Osteoblast (primary cell): ENCODE measurements at regions not wholly inside any gene's neighbourhood (a gene's known extent, or its start where the extent isn't known, plus 50 kb on each side); places are given as distances from the start of the nearest gene placed in this dataset.

Source experiments
- DNase-seq: peaks from one replicate; pipeline ENCODE4 v3.0.0; 2011; ENCODE audit warnings: low spot score, mixed read lengths; ENCODE audit not compliant: insufficient read length; ENCODE audit errors: missing footprints
- H2AFZ ChIP-seq: 2 replicates; pipeline ENCODE4 v1.6.0; 2011; ENCODE audit warnings: mild to moderate bottlenecking, low read length
- H3K27ac ChIP-seq: 2 replicates; pipeline ENCODE4 v1.5.1; 2011; ENCODE audit warnings: mild to moderate bottlenecking, low read depth, low read length, moderate library complexity
- H3K27me3 ChIP-seq: 2 replicates; pipeline ENCODE4 v1.6.0; 2012; ENCODE audit warnings: mild to moderate bottlenecking, control low read depth, inconsistent platforms, low read length, moderate library complexity; ENCODE audit not compliant: insufficient read depth
- H3K36me3 ChIP-seq: 2 replicates; pipeline ENCODE4 v1.5.1; 2011; ENCODE audit warnings: mild to moderate bottlenecking, low read length, control low read depth, moderate library complexity; ENCODE audit not compliant: insufficient read depth
- H3K4me1 ChIP-seq: 2 replicates; pipeline ENCODE4 v1.5.1; 2011; ENCODE audit warnings: mild to moderate bottlenecking, low read length, control low read depth, moderate library complexity; ENCODE audit not compliant: insufficient read depth
- H3K4me2 ChIP-seq: 2 replicates; pipeline ENCODE4 v1.6.0; 2011; ENCODE audit warnings: mild to moderate bottlenecking, low read length; ENCODE audit not compliant: insufficient read depth
- H3K4me3 ChIP-seq: fragments of 200-600 bp; sonication (generic); 3 replicates; pipeline ENCODE4 v1.5.1; 2012; ENCODE audit warnings: mild to moderate bottlenecking, low read length, inconsistent platforms; ENCODE audit not compliant: insufficient read depth
- H3K79me2 ChIP-seq: 2 replicates; pipeline ENCODE4 v1.6.0; 2012; ENCODE audit warnings: mild to moderate bottlenecking, low read length, control low read depth, inconsistent platforms; ENCODE audit not compliant: insufficient read depth
- H3K9me3 ChIP-seq: 2 replicates; pipeline ENCODE4 v1.5.1; 2011; ENCODE audit warnings: low read depth, low read length, control low read depth
- H4K20me1 ChIP-seq: 2 replicates; pipeline ENCODE4 v1.6.0; 2012; ENCODE audit warnings: mild to moderate bottlenecking, low read length, control low read depth; ENCODE audit not compliant: insufficient read depth
- TF ChIP-seq, protein P1 (sequence below): IDR thresholded peaks from 2 replicates; pipeline ENCODE4 v1.5.1; 2011; ENCODE audit warnings: mild to moderate bottlenecking, low read depth, low read length, moderate library complexity; ENCODE audit errors: extremely low read depth

DNA sequence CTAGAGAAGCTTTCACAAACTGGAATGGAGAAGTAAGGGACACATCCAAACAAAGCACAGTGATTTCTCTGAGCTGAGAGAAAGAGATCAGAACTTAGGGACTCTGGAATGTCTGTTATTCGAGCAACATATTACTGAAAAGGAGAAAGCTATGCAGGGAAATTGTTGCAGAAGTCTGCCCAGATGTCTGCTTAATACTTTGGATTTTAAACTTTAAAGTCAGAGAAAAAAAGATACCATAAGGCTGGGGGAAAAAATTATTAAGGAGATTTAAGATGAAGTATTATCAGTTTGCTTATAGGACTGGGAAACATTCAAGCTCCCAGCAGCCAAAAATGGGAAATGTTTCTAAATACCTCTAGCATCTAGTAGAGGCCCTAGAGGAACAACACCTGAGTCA is 803.9 kb downstream of the TAF11L14 start:
- H3K4me2 ChIP-seq = no peak overlapping the region

DNA sequence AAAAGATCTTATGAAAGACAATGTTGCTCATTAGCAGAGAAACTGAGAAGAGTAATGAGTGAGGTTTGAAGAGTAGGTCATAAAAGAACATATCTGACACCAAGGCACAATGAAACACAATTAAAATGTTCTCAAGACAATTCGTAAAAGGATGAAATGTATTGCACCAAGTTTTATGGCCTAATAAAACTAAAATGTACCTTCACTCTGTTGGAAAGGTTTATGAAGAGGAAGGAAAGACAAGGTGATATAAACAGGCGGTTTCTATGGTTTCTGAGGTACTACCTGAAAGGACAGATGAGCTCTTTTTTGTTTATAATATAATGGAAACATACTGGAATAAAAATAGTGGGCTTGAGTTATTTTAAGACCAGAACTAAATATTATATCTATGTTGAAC is 821.3 kb downstream of the TAF11L14 start:
- no peak overlapping the region for H3K27ac ChIP-seq
- H3K79me2 ChIP-seq = no peaks in the 10 kb centered on the region
- no peak overlapping the region for H3K4me2 ChIP-seq
- H4K20me1 ChIP-seq = no peaks in the 10 kb centered on the region
- no peak for DNase-seq
- no peak overlapping the region for H3K4me3 ChIP-seq
- H3K36me3 ChIP-seq = no peaks in the 10 kb centered on the region
- H3K27me3 ChIP-seq = no peaks in the 10 kb centered on the region
- H2AFZ ChIP-seq = no peak overlapping the region
- H3K4me1 ChIP-seq = no peaks in the 10 kb centered on the region
- TF ChIP-seq, protein P1, sequence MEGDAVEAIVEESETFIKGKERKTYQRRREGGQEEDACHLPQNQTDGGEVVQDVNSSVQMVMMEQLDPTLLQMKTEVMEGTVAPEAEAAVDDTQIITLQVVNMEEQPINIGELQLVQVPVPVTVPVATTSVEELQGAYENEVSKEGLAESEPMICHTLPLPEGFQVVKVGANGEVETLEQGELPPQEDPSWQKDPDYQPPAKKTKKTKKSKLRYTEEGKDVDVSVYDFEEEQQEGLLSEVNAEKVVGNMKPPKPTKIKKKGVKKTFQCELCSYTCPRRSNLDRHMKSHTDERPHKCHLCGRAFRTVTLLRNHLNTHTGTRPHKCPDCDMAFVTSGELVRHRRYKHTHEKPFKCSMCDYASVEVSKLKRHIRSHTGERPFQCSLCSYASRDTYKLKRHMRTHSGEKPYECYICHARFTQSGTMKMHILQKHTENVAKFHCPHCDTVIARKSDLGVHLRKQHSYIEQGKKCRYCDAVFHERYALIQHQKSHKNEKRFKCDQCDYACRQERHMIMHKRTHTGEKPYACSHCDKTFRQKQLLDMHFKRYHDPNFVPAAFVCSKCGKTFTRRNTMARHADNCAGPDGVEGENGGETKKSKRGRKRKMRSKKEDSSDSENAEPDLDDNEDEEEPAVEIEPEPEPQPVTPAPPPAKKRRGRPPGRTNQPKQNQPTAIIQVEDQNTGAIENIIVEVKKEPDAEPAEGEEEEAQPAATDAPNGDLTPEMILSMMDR = no peak
- peaks cover 3% of the 10 kb centered on the region for H3K9me3 ChIP-seq

More for the DNA sequence above, 803.9 kb downstream of the TAF11L14 start:
- H3K79me2 ChIP-seq = no peaks in the 10 kb centered on the region
- H2AFZ ChIP-seq = no peak overlapping the region
- H3K4me3 ChIP-seq = no peak overlapping the region
- H3K9me3 ChIP-seq = peaks cover 4% of the 10 kb centered on the region
- H4K20me1 ChIP-seq = no peaks in the 10 kb centered on the region
- no peak for DNase-seq
- TF ChIP-seq, protein P1 = no peak
- no peaks in the 10 kb centered on the region for H3K4me1 ChIP-seq
- H3K27me3 ChIP-seq = no peaks in the 10 kb centered on the region
- H3K27ac ChIP-seq = no peak overlapping the region
- H3K36me3 ChIP-seq = no peaks in the 10 kb centered on the region

DNA sequence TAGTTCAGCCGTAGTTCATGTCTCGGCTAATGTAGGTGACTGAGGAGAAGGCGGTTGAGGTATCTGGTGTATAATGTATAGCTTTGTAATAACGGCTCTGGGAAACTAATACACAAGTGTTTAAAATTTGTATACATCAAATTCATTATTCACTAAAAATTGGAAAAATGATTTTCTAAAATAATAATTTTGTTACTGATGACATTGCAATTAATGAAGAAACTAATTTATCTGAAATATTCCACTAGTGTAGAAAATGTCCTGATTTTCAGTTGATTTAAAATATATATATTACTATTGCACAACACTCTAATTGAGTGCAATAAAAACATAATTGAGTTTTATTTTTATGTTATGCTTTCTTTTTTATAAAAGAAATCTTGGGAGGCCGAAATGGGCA is 823.0 kb downstream of the TAF11L14 start:
- Histone ChIP-seq H3K27me3 (no peaks in the 10 kb centered on the region), H3K36me3 (no peaks in the 10 kb centered on the region), H3K4me1 (no peaks in the 10 kb centered on the region), H3K79me2 (no peaks in the 10 kb centered on the region), H3K4me3 (no peak overlapping the region), H3K4me2 (no peak overlapping the region), H4K20me1 (no peaks in the 10 kb centered on the region), H3K9me3 (peaks cover 3% of the 10 kb centered on the region), H3K27ac (no peak overlapping the region), H2AFZ (no peak overlapping the region)
- TF ChIP-seq, protein P1 = no peak
- no peak for DNase-seq

DNA sequence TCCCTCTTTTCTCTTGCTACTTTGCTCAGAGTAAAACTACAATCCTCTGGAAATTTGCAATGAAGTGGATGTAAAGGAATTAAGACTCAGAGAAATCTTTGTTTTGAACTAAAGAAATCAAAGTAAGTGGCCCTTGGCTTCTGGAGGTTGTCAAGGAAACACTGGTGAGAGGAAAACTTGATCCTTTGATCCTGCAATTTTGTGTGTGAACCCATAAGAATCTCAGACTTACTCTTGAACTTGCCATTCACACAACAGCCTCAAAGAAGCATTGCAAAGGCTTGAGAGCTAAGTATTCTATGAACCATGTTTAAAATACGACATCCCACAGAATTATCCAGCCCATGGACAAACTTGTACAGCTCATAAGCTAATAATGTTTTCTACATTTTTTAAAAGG is 827.5 kb downstream of the TAF11L14 start:
- DNase-seq = no peak

More for the DNA sequence above, 827.5 kb downstream of the TAF11L14 start:
- Histone ChIP-seq H3K79me2 (no peaks in the 10 kb centered on the region), H4K20me1 (no peaks in the 10 kb centered on the region), H3K9me3 (peaks cover 2% of the 10 kb centered on the region), H2AFZ (no peak overlapping the region), H3K4me3 (no peak overlapping the region), H3K27me3 (no peaks in the 10 kb centered on the region), H3K4me1 (no peaks in the 10 kb centered on the region), H3K27ac (no peak overlapping the region), H3K36me3 (no peaks in the 10 kb centered on the region), H3K4me2 (no peak overlapping the region)
- TF ChIP-seq, protein P1 = no peak
